ELR (cell line): ENCODE measurements at regions not wholly inside any gene's neighbourhood (a gene's known extent, or its start where the extent isn't known, plus 50 kb on each side); places are given as distances from the start of the nearest gene placed in this dataset.

Experiments
- DNase-seq: peaks from one replicate; pipeline ENCODE4 v3.0.0-alpha.2; 2015; ENCODE audit warnings: low read depth

DNA sequence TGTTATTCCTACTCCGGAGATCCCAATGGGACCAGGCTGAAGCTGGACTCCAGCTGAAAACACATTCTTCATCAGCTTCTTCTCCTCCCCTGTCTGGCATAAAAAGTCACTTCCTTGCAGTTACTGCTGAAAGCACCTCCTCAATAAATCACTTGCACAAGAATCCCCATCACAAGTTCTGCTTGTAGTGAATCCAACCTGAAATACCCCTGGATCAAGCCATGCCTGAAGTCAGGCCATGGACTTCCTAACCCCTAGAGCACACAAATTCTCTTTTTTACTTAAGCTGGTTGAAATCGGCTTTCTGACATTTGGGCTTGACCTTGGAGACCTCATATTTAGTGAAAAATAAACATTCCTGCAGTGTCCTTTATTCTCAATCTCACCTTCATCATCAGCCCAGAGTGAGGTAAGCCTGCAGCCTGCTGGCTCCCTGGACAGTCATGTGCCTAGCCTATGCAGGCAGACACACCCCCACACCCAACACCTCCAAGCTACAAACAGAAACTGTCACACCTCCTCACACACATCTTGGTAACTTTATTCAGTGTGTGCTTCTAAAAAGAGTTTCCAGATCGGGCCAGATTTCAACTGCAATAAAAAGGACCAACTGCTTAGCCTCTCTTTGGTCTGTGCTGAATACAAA is 51.5 kb upstream of the PTPRT start:
- no peak for DNase-seq
